Suppressor macrophage treated with lipopolysaccharide for 4 hours (primary cell): ENCODE measurements at regions not wholly inside any gene's neighbourhood (a gene's known extent, or its start where the extent isn't known, plus 50 kb on each side); places are given as distances from the start of the nearest gene placed in this dataset.
A peak's percentile ranks its signal among the peaks of the same experiment; 100 is the strongest.

Experiments used
- DNase-seq: peaks from one replicate; pipeline ENCODE4 v3.0.0-alpha.2; 2020

- DNase-seq: no peak
Observed at GRCh38 chr4:152234571-152234970, 301.3 kb downstream of the FBXW7 start.

GRCh38 chr4:152232271-152232670 is 303.6 kb downstream of the FBXW7 start:
- no peak for DNase-seq

GRCh38 chr4:152229782-152230289 is 306.1 kb downstream of the FBXW7 start:
- DNase-seq: no peak

- no peak for DNase-seq
Observed at GRCh38 chr4:152225680-152226079, 310.2 kb downstream of the FBXW7 start.

- DNase-seq: no peak
Observed at GRCh38 chr4:152224721-152225420, 311.0 kb downstream of the FBXW7 start.

GRCh38 chr4:152224223-152224622 is 311.7 kb downstream of the FBXW7 start:
- no peak for DNase-seq

GRCh38 chr4:152223600-152223999 is 312.3 kb downstream of the FBXW7 start:
- DNase-seq: no peak

- no peak for DNase-seq
Observed at GRCh38 chr4:152221816-152222516, 313.9 kb downstream of the FBXW7 start.

GRCh38 chr4:152220201-152220666 is 315.7 kb downstream of the FBXW7 start:
- no peak for DNase-seq

- DNase-seq: no peak
Observed at GRCh38 chr4:152218576-152218975, 317.3 kb downstream of the FBXW7 start.

- no peak for DNase-seq
Observed at GRCh38 chr4:152217896-152218295, 318.0 kb downstream of the FBXW7 start.

- DNase-seq: no peak
Observed at GRCh38 chr4:152211936-152212653, 323.8 kb downstream of the FBXW7 start.

- no peak for DNase-seq
Observed at GRCh38 chr4:152209772-152210493, 326.0 kb downstream of the FBXW7 start.

GRCh38 chr4:152207378-152207720 is 328.5 kb downstream of the FBXW7 start:
- no peak for DNase-seq

GRCh38 chr4:152206646-152207377 is 329.1 kb downstream of the FBXW7 start:
- DNase-seq: peak; percentile 2

GRCh38 chr4:152206185-152206584 is 329.7 kb downstream of the FBXW7 start:
- DNase-seq: no peak

GRCh38 chr4:152202415-152202814 is 333.5 kb downstream of the FBXW7 start:
- DNase-seq: no peak

- DNase-seq: no peak
Observed at GRCh38 chr4:152200511-152201333, 335.2 kb downstream of the FBXW7 start.

- DNase-seq: no peak
Observed at GRCh38 chr4:152197211-152197610, 338.7 kb downstream of the FBXW7 start.

GRCh38 chr4:152195888-152196287 is 340.0 kb downstream of the FBXW7 start:
- DNase-seq: no peak

- no peak for DNase-seq
Observed at GRCh38 chr4:152193059-152193458, 342.8 kb downstream of the FBXW7 start.
